HepG2 (cell line): ENCODE measurements at regions not wholly inside any gene's neighbourhood (a gene's known extent, or its start where the extent isn't known, plus 50 kb on each side); places are given as distances from the start of the nearest gene placed in this dataset.
A peak's percentile ranks its signal among the peaks of the same experiment; 100 is the strongest.

Experiments
- ATAC-seq: fragments of 200-7000 bp; cut with Tn5 transposase; 3 replicates; pipeline ENCODE4 v1.9.1; 2020; ENCODE audit warnings: mild to moderate bottlenecking, moderate library complexity
- BruUV-seq: library from RNA; stranded (reverse); fragments of 400-500 nt; replicated peaks from 2 replicates; lab custom pipeline; 2021; lab: Mats Ljungman, UMichigan
- CTCF ChIA-PET: fragments of 300-600 bp; formaldehyde crosslinking; extraction: SDS; loops from one replicate; lab custom pipeline; 2021; ENCODE audit warnings: low total read pairs, inconsistent platforms, low intra/inter-chr PET ratio; lab: Yijun Ruan, JAX
- POLR2A ChIA-PET: fragments of 350-600 bp; sonication (Branson Sonifier 250); formaldehyde crosslinking; loops from one replicate; lab custom pipeline; 2020; ENCODE audit warnings: antibody characterized with exemption, inconsistent platforms; lab: Yijun Ruan, JAX
- DNase-seq: peaks from one replicate; pipeline ENCODE4 v3.0.0-alpha.2; 2015; ENCODE audit warnings: low spot score
- FAIRE-seq: peaks from 3 replicates; lab custom pipeline; 2011; peaks lifted over from hg19 to GRCh38; lab: Jason Lieb, UNC
- H2AFZ ChIP-seq: one replicate; pipeline ENCODE4 v1.6.1; 2011; ENCODE audit warnings: low read length, inconsistent platforms
- H3K27ac ChIP-seq: fragments of 300-600 bp; 3 replicates; pipeline ENCODE4 v1.8.0; 2011; ENCODE audit warnings: mixed run types, mild to moderate bottlenecking, mixed read lengths, low read length, inconsistent platforms; ENCODE audit not compliant: insufficient read depth; ENCODE audit errors: extremely low read length
- H3K27me3 ChIP-seq, 2 experiments: fragments of 200-600 bp in 1 of 2; 2 replicates in 1 of 2; 3 replicates in 1 of 2; pipeline versions ENCODE4 v1.6.0 to v1.8.0; 2011; ENCODE audit warnings: low read length in 2 of 2, mild to moderate bottlenecking in 2 of 2, moderate library complexity in 2 of 2, inconsistent platforms in 1 of 2; ENCODE audit not compliant: insufficient read depth in 2 of 2, control insufficient read depth in 1 of 2
- H3K36me3 ChIP-seq, 2 experiments: fragments of 200-600 bp in 1 of 2; replicated peaks in 1 of 2; 2 replicates in 1 of 2; 3 replicates in 1 of 2; pipeline versions ENCODE4 v1.5.1 to v1.8.0; 2011; ENCODE audit warnings: low read length in 2 of 2, inconsistent platforms in 1 of 2; ENCODE audit not compliant: insufficient read depth in 2 of 2, control insufficient read depth in 1 of 2
- H3K4me1 ChIP-seq: 2 replicates; pipeline ENCODE4 v1.5.1; 2012; ENCODE audit warnings: low read length, inconsistent platforms; ENCODE audit not compliant: insufficient read depth
- H3K4me2 ChIP-seq: 2 replicates; pipeline ENCODE4 v1.6.0; 2011; ENCODE audit warnings: low read depth, low read length, inconsistent platforms
- H3K4me3 ChIP-seq, 3 experiments: fragments of 200-600 bp in 1 of 3; sonication (generic), shearing (Covaris generic) in 1 of 3; replicated peaks in 1 of 3; 2 replicates each; pipeline ENCODE4 v1.5.1; 2011 to 2016; ENCODE audit warnings: low read length in 3 of 3, inconsistent platforms in 2 of 3, low read depth in 2 of 3, mild to moderate bottlenecking in 2 of 3, control low read depth in 1 of 3, mixed read lengths in 1 of 3; ENCODE audit not compliant: insufficient read depth in 1 of 3
- H3K79me2 ChIP-seq: one replicate; pipeline ENCODE4 v1.6.1; 2011; ENCODE audit warnings: low read length, inconsistent platforms; ENCODE audit not compliant: insufficient read depth
- H3K9ac ChIP-seq: 2 replicates; pipeline ENCODE4 v1.6.0; 2011; ENCODE audit warnings: mild to moderate bottlenecking, low read depth, low read length, inconsistent platforms; ENCODE audit not compliant: insufficient read depth
- H3K9me3 ChIP-seq: 2 replicates; pipeline ENCODE4 v1.5.1; 2012; ENCODE audit warnings: mild to moderate bottlenecking, low read length
- H4K20me1 ChIP-seq: 2 replicates; pipeline ENCODE4 v1.6.0; 2011; ENCODE audit warnings: inconsistent platforms, mild to moderate bottlenecking, low read length, moderate library complexity; ENCODE audit not compliant: insufficient read depth
- BRCA1 ChIP-seq: sonication (generic); formaldehyde crosslinking; IDR thresholded peaks from 2 replicates; pipeline ENCODE4 v1.4.0; 2020; ENCODE audit warnings: missing genetic modification reagents
- BRD4 ChIP-seq: sonication (generic); formaldehyde crosslinking; IDR thresholded peaks from 2 replicates; pipeline ENCODE4 v1.4.0; 2020; ENCODE audit warnings: missing genetic modification reagents
- CENPBD1 ChIP-seq: sonication (generic); formaldehyde crosslinking; IDR thresholded peaks from 2 replicates; pipeline ENCODE4 v1.8.0; 2022; ENCODE audit warnings: missing genetic modification reagents, low read depth, mild to moderate bottlenecking, borderline replicate concordance
- CREB1 ChIP-seq, 2 experiments: fragments of 450-650 bp in 1 of 2; IDR thresholded peaks; 2 replicates each; pipeline ENCODE4 v1.6.1; 2016 to 2017; ENCODE audit warnings: control low read depth in 1 of 2, mild to moderate bottlenecking in 1 of 2, missing compliant biosample characterization in 1 of 2, missing genetic modification characterization in 1 of 2
- DNMT3B ChIP-seq: conservative IDR thresholded peaks from 2 replicates; pipeline ENCODE4 v1.6.1; 2016; ENCODE audit warnings: missing biosample characterization, control low read depth
- GABPB1 ChIP-seq: IDR thresholded peaks from 2 replicates; pipeline ENCODE4 v1.6.1; 2016; ENCODE audit warnings: mild to moderate bottlenecking, missing genetic modification reagents, moderate library complexity, missing compliant biosample characterization
- HNRNPK ChIP-seq: fragments of 200-400 bp; formaldehyde crosslinking; IDR thresholded peaks from 2 replicates; pipeline ENCODE4 v1.6.1; 2018; ENCODE audit warnings: low read length, low read depth, moderate library complexity, mild to moderate bottlenecking; ENCODE audit not compliant: poor library complexity, severe bottlenecking
- MAFF ChIP-seq: IDR thresholded peaks from 2 replicates; pipeline ENCODE4 v1.6.1; 2011; ENCODE audit warnings: low read depth, low read length, improper control_type of control experiment
- MAFK ChIP-seq, 2 experiments: IDR thresholded peaks in 1 of 2; conservative IDR thresholded peaks in 1 of 2; 2 replicates each; pipeline ENCODE4 v1.6.1; 2011; ENCODE audit warnings: improper control_type of control experiment in 2 of 2, low read length in 2 of 2
- MXD3 ChIP-seq: IDR thresholded peaks from 2 replicates; pipeline ENCODE4 v1.6.1; 2016; ENCODE audit warnings: mild to moderate bottlenecking, missing biosample characterization, missing genetic modification reagents
- NFE2L2 ChIP-seq: fragments of 150-350 bp; IDR thresholded peaks from 2 replicates; pipeline ENCODE4 v1.6.1; 2014; ENCODE audit warnings: low read length
- RXRA ChIP-seq: sonication (generic); formaldehyde crosslinking; IDR thresholded peaks from 2 replicates; pipeline ENCODE4 v1.5.1; 2020; ENCODE audit warnings: missing genetic modification reagents
- SMYD3 ChIP-seq: sonication (generic); formaldehyde crosslinking; IDR thresholded peaks from 2 replicates; pipeline ENCODE4 v1.8.1; 2023; ENCODE audit warnings: mild to moderate bottlenecking, missing genetic modification reagents
- SYNCRIP ChIP-seq: fragments of 200-400 bp; formaldehyde crosslinking; IDR thresholded peaks from 2 replicates; pipeline ENCODE4 v1.6.1; 2018; ENCODE audit warnings: mild to moderate bottlenecking, low read depth, low read length; ENCODE audit not compliant: insufficient read depth
- TAF1 ChIP-seq: sonication (generic); formaldehyde crosslinking; IDR thresholded peaks from 2 replicates; pipeline ENCODE4 v1.4.0; 2020; ENCODE audit warnings: missing genetic modification reagents
- ZNF333 ChIP-seq: sonication (generic); formaldehyde crosslinking; IDR thresholded peaks from 2 replicates; pipeline ENCODE4 v1.4.0; 2020; ENCODE audit warnings: mild to moderate bottlenecking, missing genetic modification reagents, borderline replicate concordance
- ZNF549 ChIP-seq: sonication (generic); formaldehyde crosslinking; IDR thresholded peaks from 2 replicates; pipeline ENCODE4 v1.5.0; 2020; ENCODE audit warnings: missing genetic modification reagents
- WGBS: methylation state at CpG from one replicate; pipeline ENCODE4 v1.1.6; 2017; ENCODE audit warnings: low lambda C conversion rate; 5-methylcytosine and 5-hydroxymethylcytosine counted together
- in situ Hi-C: cut with HindIII; loops from 2 replicates; pipeline ENCODE4 v1.10.0; 2017; ENCODE audit warnings: low pct_unique_long_range_greater_than_20kb; ENCODE audit not compliant: extremely low pct_ligation_motif_present
- intact Hi-C: fragments of 100-400 bp; cut with micrococcal nuclease; formaldehyde crosslinking; loops from one replicate; pipeline ENCODE4 v1.10.0; 2022; ENCODE audit not compliant: unreplicated experiment

GRCh38 chr2:211144078-211144477, 587.7 kb downstream of the CPS1 start:
- no peak overlapping the region for H3K4me3 ChIP-seq
- ATAC-seq: no peak
- ChIA-PET CTCF (no interaction called here), POLR2A (no interaction called here)
- BruUV-seq: no TSS peak
- no peak overlapping the region for H3K27ac ChIP-seq
- H3K9me3 ChIP-seq: no peaks in the 10 kb centered on the region
- no peak overlapping the region for H3K4me2 ChIP-seq
- H3K9ac ChIP-seq: no peak overlapping the region
- no peak for FAIRE-seq
- no peaks in the 10 kb centered on the region for H4K20me1 ChIP-seq
- intact Hi-C loops: no loop called here
- peak; percentile 95 to 97 for TF ChIP-seq MAFK (conservative IDR thresholded peaks at IDR 0.05 in 1 of 2, IDR thresholded peaks at IDR 0.05 in 1 of 2; ENCODE audit: low read length in 2 of 2)
- TF ChIP-seq MAFF: peak; percentile 96
- TF ChIP-seq NFE2L2: peak; percentile 49; the same call in 1 of the 2 replicates
- no peak for TF ChIP-seq TAF1 (CRISPR knock-in tag)
- H2AFZ ChIP-seq: no peak overlapping the region
- no peaks in the 10 kb centered on the region for H3K36me3 ChIP-seq
- H3K27me3 ChIP-seq: no peaks in the 10 kb centered on the region
- H3K4me1 ChIP-seq: no peaks in the 10 kb centered on the region
- in situ Hi-C loops: no loop called here
- no peaks in the 10 kb centered on the region for H3K79me2 ChIP-seq
- no peak for DNase-seq

GRCh38 chr2:211144974-211145665, 588.7 kb downstream of the CPS1 start:
- BruUV-seq: no TSS peak
- 7% methylated on average over 4 of the region's 4 CpGs for WGBS
- no peaks in the 10 kb centered on the region for H3K79me2 ChIP-seq
- CTCF ChIA-PET: no interaction called here
- no peak overlapping the region for H3K27ac ChIP-seq
- FAIRE-seq (no peak), DNase-seq (no peak), ATAC-seq (no peak)
- no peaks in the 10 kb centered on the region for H3K27me3 ChIP-seq
- no peaks in the 10 kb centered on the region for H3K9me3 ChIP-seq
- H3K4me1 ChIP-seq: no peaks in the 10 kb centered on the region
- H3K4me2 ChIP-seq: no peak overlapping the region
- in situ Hi-C loops: no loop called here
- no peak overlapping the region for H3K4me3 ChIP-seq
- no peak overlapping the region for H2AFZ ChIP-seq
- intact Hi-C loops: no loop called here
- no peak overlapping the region for H3K9ac ChIP-seq
- no peaks in the 10 kb centered on the region for H3K36me3 ChIP-seq
- TF ChIP-seq CENPBD1 (CRISPR knock-in tag) (no peak), RXRA (CRISPR knock-in tag) (no peak), SMYD3 (CRISPR knock-in tag) (no peak), CREB1 (IDR thresholded peaks at IDR 0.05) (no peak), CREB1 (CRISPR knock-in tag; IDR thresholded peaks at IDR 0.05) (no peak), BRCA1 (no peak), GABPB1 (no peak), DNMT3B (CRISPR knock-in tag) (no peak), MXD3 (CRISPR knock-in tag) (no peak), ZNF333 (CRISPR knock-in tag) (no peak), ZNF549 (CRISPR knock-in tag) (no peak), HNRNPK (no peak), SYNCRIP (no peak), BRD4 (CRISPR knock-in tag) (no peak)
- TF ChIP-seq, all 625 proteins: peak for 0
- POLR2A ChIA-PET: no interaction called here
- no peaks in the 10 kb centered on the region for H4K20me1 ChIP-seq
